Adipocyte (in vitro differentiated cells): ENCODE measurements at regions not wholly inside any gene's neighbourhood (a gene's known extent, or its start where the extent isn't known, plus 50 kb on each side); places are given as distances from the start of the nearest gene placed in this dataset.
"Not testable (repeated sequence)": the region's sequence is repeated elsewhere in the genome, so short reads cannot be mapped to it uniquely, and the experiment has no call there.

Experiments used
- DNase-seq: peaks from one replicate; pipeline ENCODE4 v3.0.0-alpha.2; 2015; ENCODE audit warnings: low read depth
- H3K27me3 ChIP-seq: replicated peaks from 2 replicates; pipeline ENCODE4 v1.7.0; 2013; ENCODE audit warnings: mild to moderate bottlenecking, low read length, moderate library complexity; ENCODE audit not compliant: control insufficient read depth, insufficient read depth
- H3K36me3 ChIP-seq: 2 replicates; pipeline ENCODE4 v1.7.0; 2013; ENCODE audit warnings: low read length, mild to moderate bottlenecking, moderate library complexity; ENCODE audit not compliant: control insufficient read depth, insufficient read depth, severe bottlenecking
- H3K4me1 ChIP-seq: 2 replicates; pipeline ENCODE4 v1.7.0; 2013; ENCODE audit warnings: mild to moderate bottlenecking, low read length, moderate library complexity; ENCODE audit not compliant: control insufficient read depth, insufficient read depth
- H3K4me3 ChIP-seq: 2 replicates; pipeline ENCODE4 v1.7.0; 2013; ENCODE audit warnings: mild to moderate bottlenecking, low read length, moderate library complexity
- H3K9ac ChIP-seq: 2 replicates; pipeline ENCODE4 v1.7.0; 2013; ENCODE audit warnings: mild to moderate bottlenecking, low read length, moderate library complexity
- H3K9me3 ChIP-seq: 2 replicates; pipeline ENCODE4 v1.7.0; 2013; ENCODE audit warnings: mild to moderate bottlenecking, low read length, moderate library complexity; ENCODE audit not compliant: control insufficient read depth

DNA sequence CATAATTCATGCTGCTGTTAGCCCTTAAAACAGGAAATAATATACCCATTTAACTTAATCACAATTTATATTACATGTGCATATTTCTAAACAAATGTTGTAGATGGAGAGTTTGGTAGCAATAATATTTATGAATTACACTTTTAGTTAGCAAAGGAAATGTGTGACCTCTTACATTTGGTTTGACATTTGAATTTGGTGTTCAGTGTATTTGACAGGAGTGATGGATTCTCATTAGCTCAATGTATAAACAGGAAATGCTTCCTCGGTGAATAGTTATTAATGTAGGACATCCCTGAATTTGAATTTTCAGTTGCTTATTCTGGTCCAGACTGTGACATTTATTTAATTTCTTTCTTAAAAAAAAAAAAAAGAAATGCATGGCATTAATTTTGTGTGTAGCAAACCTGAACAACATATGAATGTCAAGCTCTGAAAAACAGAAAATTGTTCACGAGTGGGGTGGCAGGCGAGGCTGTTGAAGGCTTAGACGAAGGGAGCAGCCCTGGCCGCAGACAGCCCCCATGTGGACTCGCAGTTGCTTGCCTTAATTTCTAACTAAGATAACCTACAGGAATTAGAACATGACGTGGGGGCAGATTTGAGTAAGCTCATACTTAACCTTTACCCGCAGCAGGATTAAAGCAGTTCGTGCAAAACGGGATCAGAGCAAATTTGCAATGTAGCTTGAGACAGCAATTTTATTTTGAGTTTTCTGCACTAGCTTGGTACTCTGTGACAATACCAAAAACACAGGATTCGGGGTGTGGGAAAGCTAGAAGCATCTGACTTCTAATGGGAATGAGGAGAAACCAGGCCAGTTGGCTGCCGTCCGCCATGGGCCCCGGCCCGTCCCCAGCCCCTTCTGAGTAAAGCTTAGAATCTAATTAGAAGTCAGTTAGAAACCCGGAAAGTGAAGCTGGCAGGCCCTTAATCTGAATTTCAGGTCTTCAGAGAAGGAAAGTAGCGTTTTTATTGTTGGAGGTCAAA lies 134.3 kb downstream of the MACROH2A1 start:
- H3K4me1 ChIP-seq = peaks cover 28% of the 10 kb centered on the region
- H3K9ac ChIP-seq = no peak overlapping the region
- H3K9me3 ChIP-seq = peaks cover 3% of the 10 kb centered on the region
- no peak for DNase-seq
- no peaks in the 10 kb centered on the region for H3K36me3 ChIP-seq
- H3K27me3 ChIP-seq = no peaks in the 10 kb centered on the region
- H3K4me3 ChIP-seq = no peak overlapping the region

DNA sequence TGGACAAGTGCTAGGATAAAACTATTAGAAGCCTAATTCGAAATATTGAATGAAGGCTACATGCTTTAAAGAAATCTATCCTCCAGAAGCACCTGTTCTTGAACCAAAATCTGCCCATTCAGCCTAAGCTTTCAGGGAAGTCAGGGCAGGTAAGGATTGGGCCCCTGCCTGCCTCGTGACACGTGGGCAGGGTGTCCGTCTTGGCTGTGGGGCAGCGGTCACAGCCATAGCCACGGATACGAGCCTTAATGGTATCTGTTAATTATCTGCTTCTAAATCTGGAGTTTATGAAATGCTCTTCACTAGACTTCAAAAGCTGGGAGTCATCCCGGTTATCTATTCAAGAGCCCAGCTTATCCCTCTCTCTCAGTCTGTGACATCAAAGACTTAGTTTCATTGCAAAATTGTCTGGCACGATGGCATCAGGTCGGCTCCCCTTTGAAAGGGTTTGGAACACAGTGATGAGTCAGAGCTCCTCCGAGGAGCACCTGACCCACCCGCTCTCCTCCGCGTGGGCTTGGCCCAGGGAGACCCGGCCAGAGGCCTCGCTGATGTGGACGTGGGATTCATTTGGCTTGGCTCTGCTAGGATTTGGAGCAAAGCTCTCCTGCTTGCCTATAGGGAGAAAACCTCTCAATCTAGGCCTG lies 135.9 kb downstream of the MACROH2A1 start:
- no peak for DNase-seq
- no peaks in the 10 kb centered on the region for H3K27me3 ChIP-seq
- H3K4me1 ChIP-seq = peaks cover 17% of the 10 kb centered on the region
- no peaks in the 10 kb centered on the region for H3K36me3 ChIP-seq
- no peak overlapping the region for H3K9ac ChIP-seq
- H3K9me3 ChIP-seq = peaks cover 3% of the 10 kb centered on the region
- no peak overlapping the region for H3K4me3 ChIP-seq

DNA sequence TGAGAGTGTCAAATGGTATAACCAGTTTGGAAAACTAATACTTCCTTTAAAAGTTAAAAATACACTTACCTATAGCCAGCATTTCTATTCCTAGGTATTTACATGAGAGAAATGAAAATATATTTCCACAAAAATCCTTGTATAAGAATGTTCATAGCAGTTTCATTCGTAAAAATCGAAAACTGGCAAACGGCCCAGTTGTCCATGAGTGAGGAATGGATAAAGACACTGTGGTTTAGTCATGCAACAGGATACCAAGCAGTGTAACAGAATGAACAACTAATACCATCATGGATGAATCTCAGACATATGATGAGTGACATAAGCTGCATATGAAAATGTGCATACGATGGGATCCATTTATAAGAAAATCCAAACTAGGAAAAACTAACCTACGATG lies 136.7 kb downstream of the MACROH2A1 start:
- no peak for DNase-seq
- peaks cover 3% of the 10 kb centered on the region for H3K9me3 ChIP-seq
- no peak overlapping the region for H3K4me3 ChIP-seq
- H3K36me3 ChIP-seq = no peaks in the 10 kb centered on the region
- H3K4me1 ChIP-seq = peaks cover 13% of the 10 kb centered on the region
- H3K9ac ChIP-seq = no peak overlapping the region
- H3K27me3 ChIP-seq = no peaks in the 10 kb centered on the region

DNA sequence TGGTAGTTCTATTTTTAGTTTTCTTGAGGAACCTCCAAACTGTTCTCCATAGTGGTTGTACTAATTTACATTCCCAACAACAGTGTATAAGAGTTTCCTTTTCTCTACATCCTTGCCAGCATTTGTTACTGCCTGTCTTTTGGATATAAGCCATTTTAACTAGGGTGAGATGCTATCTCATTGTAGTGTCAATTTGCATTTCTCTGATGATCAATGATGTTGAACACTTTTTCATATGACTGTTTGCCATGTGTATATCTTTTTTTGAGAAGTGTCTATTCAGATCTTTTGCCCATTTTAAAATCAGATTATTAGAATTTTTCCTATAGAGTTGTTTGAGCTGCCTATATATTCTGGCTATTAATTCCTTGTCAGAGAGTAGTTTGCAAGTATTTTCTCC lies 138.9 kb downstream of the MACROH2A1 start:
- not testable (repeated sequence) for DNase-seq

DNA sequence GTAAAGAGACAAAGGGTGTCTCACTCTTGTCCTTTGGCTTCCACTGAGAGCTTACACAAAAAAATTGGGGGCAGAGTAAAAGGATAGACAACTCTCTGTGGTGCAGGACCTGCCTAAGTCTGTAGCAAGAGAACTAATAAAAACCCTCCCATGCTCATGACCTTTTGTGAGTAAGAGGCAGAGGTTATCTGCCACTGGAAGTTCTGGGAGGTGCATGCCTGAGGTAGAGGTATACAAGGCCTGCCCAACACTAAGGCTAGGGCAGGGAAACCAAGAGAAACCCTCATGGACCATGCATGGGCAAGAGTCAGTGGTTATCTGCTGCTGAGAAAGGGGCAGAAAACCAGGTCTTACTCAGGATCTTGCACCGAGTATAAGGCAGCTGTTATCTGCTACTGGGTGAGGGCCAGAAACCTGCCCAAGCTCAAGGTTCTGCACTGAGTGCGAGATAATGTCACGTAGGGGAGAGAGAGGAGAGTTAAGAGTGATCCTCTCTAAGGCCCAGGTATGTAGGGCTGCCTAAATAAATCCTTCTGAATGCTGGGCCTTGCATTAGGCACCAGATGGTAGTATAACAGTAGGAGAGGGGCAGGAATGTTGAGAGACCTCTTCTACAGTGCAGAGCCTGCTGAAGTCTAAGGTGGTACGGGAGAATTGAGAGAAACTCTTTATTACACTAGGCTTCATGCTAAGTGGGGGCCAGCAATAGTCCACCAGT lies 143.4 kb downstream of the MACROH2A1 start:
- peaks cover under 1% of the 10 kb centered on the region for H3K9me3 ChIP-seq
- no peak overlapping the region for H3K4me3 ChIP-seq
- H3K9ac ChIP-seq = no peak overlapping the region
- H3K36me3 ChIP-seq = no peaks in the 10 kb centered on the region
- DNase-seq = no peak
- no peaks in the 10 kb centered on the region for H3K27me3 ChIP-seq
- H3K4me1 ChIP-seq = no peaks in the 10 kb centered on the region

More for the DNA sequence above, 138.9 kb downstream of the MACROH2A1 start:
- H3K27me3 ChIP-seq, H3K4me3 ChIP-seq, H3K9ac ChIP-seq, H3K4me1 ChIP-seq, H3K36me3 ChIP-seq, H3K9me3 ChIP-seq: not testable (repeated sequence)

DNA sequence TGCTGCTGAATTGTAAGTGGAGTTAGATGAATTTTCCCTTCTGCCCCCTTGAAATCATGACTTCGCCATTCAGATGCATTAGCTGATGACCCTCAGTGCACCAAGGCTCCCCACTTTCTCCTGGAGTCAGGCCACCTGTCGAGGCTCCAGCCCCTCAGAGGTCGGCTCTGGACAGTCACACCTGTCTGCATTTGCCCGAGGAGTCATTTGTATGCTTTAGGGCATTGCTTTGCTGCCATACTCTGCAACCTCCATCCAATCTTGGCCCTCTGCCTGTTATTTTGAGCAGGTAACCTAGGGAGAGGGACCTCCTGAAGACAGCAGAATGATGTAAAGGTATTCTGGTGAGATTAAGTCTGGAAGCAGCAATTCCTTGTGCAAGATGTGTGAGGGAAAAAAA lies 144.8 kb downstream of the MACROH2A1 start:
- Histone ChIP-seq H3K9me3 (no peaks in the 10 kb centered on the region), H3K4me1 (no peaks in the 10 kb centered on the region), H3K27me3 (no peaks in the 10 kb centered on the region), H3K9ac (no peak overlapping the region), H3K4me3 (no peak overlapping the region), H3K36me3 (no peaks in the 10 kb centered on the region)
- no peak for DNase-seq

DNA sequence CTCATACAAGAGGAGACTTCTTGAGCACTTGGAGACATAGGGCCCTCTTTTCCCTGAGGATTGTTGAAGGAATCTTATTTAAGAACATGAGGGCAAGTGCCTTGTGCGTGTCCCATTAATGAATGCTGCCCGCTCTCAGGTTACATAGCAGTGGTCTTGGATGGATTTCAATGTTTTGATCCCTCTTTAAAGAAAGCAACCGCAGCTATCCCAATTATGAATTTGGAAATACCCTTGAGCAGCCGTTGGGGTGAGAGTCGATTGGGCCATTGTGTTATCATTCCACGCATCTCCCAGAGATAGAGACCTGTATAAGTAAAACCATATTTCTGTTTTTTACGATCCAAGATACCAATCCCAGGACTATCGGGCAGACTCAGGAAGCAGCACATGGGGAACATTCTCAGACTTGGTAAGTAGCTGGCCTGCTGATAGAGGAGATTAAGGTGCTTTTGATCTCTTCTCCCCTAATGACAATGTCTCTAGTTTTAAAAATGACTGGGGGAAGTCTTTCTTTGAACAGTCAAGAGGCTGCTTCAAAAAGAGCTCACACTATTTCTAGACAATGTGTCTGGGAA lies 145.3 kb downstream of the MACROH2A1 start:
- Histone ChIP-seq H3K4me1 (no peaks in the 10 kb centered on the region), H3K36me3 (no peaks in the 10 kb centered on the region), H3K4me3 (no peak overlapping the region), H3K9me3 (no peaks in the 10 kb centered on the region), H3K9ac (no peak overlapping the region), H3K27me3 (no peaks in the 10 kb centered on the region)
- no peak for DNase-seq

DNA sequence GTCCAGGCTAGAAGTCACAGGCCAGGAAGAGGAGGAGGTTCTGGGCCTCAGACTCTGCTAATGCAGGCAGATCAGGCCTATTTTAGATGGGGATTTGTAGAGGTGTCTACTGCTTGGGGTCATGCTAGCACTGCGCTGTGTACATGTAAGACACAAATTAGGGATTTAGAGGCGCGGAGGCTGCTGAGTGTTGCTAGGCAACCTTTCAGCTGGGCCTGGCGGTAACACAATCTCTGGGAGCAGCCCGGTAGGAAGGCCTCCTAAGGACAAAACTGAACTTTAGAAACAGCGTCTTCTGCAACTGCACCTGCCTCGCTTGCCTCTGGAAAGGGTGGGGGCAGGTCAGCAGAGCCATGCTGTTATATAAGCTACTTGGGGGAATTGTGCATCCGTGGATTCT lies 147.9 kb downstream of the MACROH2A1 start:
- no peak for DNase-seq
- no peak overlapping the region for H3K4me3 ChIP-seq
- H3K9ac ChIP-seq = no peak overlapping the region
- peaks cover 16% of the 10 kb centered on the region for H3K4me1 ChIP-seq
- H3K36me3 ChIP-seq = no peaks in the 10 kb centered on the region
- no peaks in the 10 kb centered on the region for H3K9me3 ChIP-seq
- no peaks in the 10 kb centered on the region for H3K27me3 ChIP-seq

DNA sequence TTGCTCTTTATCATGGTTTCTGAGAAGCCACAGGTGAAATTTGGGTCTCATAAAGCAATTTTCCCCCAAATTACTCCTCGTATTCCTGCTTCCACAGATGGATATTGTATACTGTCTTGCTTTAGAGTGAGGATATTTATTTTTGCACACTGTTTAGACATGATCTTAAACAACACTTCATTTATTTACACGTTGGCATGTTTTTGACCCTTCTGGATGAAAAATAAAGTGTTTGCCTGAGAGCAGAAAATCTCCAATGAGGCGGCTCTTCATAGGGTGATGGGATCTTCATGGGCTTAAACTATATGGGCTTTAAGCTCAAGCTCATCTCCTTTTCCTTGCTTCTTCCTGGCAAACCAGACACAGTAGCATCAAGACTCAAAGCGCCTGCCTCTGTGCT lies 148.4 kb downstream of the MACROH2A1 start:
- Histone ChIP-seq H3K9me3 (no peaks in the 10 kb centered on the region), H3K27me3 (no peaks in the 10 kb centered on the region), H3K36me3 (no peaks in the 10 kb centered on the region), H3K4me3 (no peak overlapping the region), H3K4me1 (peaks cover 20% of the 10 kb centered on the region), H3K9ac (no peak overlapping the region)
- DNase-seq = no peak

DNA sequence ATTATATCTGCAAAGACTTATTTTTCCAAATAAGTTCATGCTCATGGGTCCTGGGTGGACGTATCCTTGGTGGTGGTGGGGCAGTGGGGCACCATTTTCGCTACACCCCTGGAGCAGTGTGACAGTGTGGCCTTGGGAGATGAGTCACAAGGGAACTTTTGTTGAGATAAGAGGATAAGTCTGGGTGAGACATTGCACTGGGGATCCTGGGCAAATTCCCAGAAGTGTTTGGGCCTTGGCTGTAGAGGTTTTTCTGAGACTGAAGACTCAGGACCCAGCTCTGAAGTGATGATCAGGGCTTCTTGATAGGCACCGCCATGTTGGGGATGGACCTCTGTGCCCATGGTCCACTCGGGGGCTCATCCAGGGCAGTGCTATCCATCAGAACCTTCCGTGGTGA lies 149.4 kb downstream of the MACROH2A1 start:
- H3K4me3 ChIP-seq = no peak overlapping the region
- no peak overlapping the region for H3K9ac ChIP-seq
- no peaks in the 10 kb centered on the region for H3K27me3 ChIP-seq
- no peak for DNase-seq
- H3K36me3 ChIP-seq = no peaks in the 10 kb centered on the region
- H3K9me3 ChIP-seq = no peaks in the 10 kb centered on the region
- H3K4me1 ChIP-seq = peaks cover 28% of the 10 kb centered on the region

DNA sequence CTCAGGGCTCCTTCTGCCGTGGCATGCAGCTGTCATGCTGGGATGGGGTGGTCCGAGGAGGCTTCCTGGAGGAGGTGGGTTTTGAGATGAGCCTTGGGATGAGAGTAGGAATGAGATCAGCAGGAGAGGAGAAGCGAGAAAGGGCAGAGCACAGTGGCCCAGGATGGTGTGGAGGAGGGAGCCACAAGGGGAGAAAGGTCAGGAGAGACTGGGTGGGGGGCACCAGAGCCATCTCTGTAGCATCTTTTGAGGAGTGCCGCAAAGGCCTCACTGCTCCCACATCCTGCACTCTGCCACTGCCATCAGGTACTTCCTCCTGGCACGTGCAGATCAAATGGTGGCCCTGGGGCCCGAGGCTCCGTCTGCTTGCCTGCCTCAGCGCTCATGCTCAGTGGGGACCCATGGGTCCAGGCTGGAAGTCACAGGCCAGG lies 150.2 kb downstream of the MACROH2A1 start:
- no peak overlapping the region for H3K9ac ChIP-seq
- peaks cover 35% of the 10 kb centered on the region for H3K4me1 ChIP-seq
- H3K27me3 ChIP-seq = no peaks in the 10 kb centered on the region
- DNase-seq = no peak
- H3K9me3 ChIP-seq = no peaks in the 10 kb centered on the region
- H3K36me3 ChIP-seq = no peaks in the 10 kb centered on the region
- no peak overlapping the region for H3K4me3 ChIP-seq
